HEK293 (cell line): ENCODE measurements at regions not wholly inside any gene's neighbourhood (a gene's known extent, or its start where the extent isn't known, plus 50 kb on each side); places are given as distances from the start of the nearest gene placed in this dataset.

Experiments
- CTCF ChIA-PET: fragments of 350-600 bp; formaldehyde crosslinking; extraction: SDS; loops from one replicate; lab custom pipeline; 2021; ENCODE audit warnings: antibody characterized with exemption; lab: Yijun Ruan, JAX
- POLR2A ChIA-PET: fragments of 300-600 bp; formaldehyde crosslinking; extraction: SDS; loops from one replicate; lab custom pipeline; 2020; ENCODE audit warnings: antibody characterized with exemption, inconsistent platforms; lab: Yijun Ruan, JAX
- H3K27ac ChIP-seq: fragments of 200-500 bp; sonication (Bioruptor generic); 2 replicates; pipeline ENCODE4 v1.5.1; 2014; ENCODE audit warnings: low read depth, low read length, control low read depth, inconsistent platforms; ENCODE audit errors: extremely low read depth
- H3K36me3 ChIP-seq, 2 experiments: fragments of 200-500 bp in 1 of 2; sonication (Bioruptor generic) in 1 of 2; 1 replicate in 1 of 2; 2 replicates in 1 of 2; pipeline ENCODE4 v1.5.1; 2014 to 2017; ENCODE audit warnings: inconsistent platforms in 2 of 2, low read length in 2 of 2; ENCODE audit not compliant: control insufficient read depth in 2 of 2, insufficient read depth in 1 of 2
- H3K4me1 ChIP-seq: fragments of 200-500 bp; sonication (Bioruptor generic); 2 replicates; pipeline ENCODE4 v1.5.1; 2014; ENCODE audit warnings: mild to moderate bottlenecking, low read length, inconsistent platforms; ENCODE audit not compliant: control insufficient read depth, insufficient read depth
- H3K4me3 ChIP-seq: 2 replicates; pipeline ENCODE4 v1.5.1; 2011; ENCODE audit warnings: low read depth, mild to moderate bottlenecking, control low read depth, low read length, moderate library complexity
- H3K9me3 ChIP-seq: fragments of 200-500 bp; sonication (Bioruptor generic); 2 replicates; pipeline ENCODE4 v1.5.1; 2014; ENCODE audit warnings: low read depth, low read length, inconsistent platforms; ENCODE audit not compliant: control insufficient read depth, insufficient read depth
- GLIS1 ChIP-seq: fragments of 450-650 bp; formaldehyde crosslinking; IDR thresholded peaks from 2 replicates; pipeline ENCODE4 v1.5.1; 2016; ENCODE audit warnings: missing biosample characterization, missing genetic modification characterization
- KLF1 ChIP-seq: fragments of 450-650 bp; formaldehyde crosslinking; IDR thresholded peaks from 2 replicates; pipeline ENCODE4 v1.5.1; 2016; ENCODE audit warnings: missing biosample characterization, missing genetic modification characterization
- KLF7 ChIP-seq: fragments of 450-650 bp; formaldehyde crosslinking; IDR thresholded peaks from 2 replicates; pipeline ENCODE4 v1.5.1; 2016; ENCODE audit warnings: missing biosample characterization, missing genetic modification characterization, borderline replicate concordance
- SETDB1 ChIP-seq: IDR thresholded peaks from one replicate; pipeline ENCODE4 v1.6.1; 2017; ENCODE audit warnings: mild to moderate bottlenecking, low read length, moderate library complexity, mixed read lengths; ENCODE audit not compliant: insufficient read length
- ZFP3 ChIP-seq: fragments of 450-650 bp; formaldehyde crosslinking; IDR thresholded peaks from 2 replicates; pipeline ENCODE4 v1.5.1; 2016; ENCODE audit warnings: low read depth, missing biosample characterization, missing genetic modification characterization
- ZNF10 ChIP-seq: fragments of 450-650 bp; formaldehyde crosslinking; IDR thresholded peaks from 2 replicates; pipeline ENCODE4 v1.5.1; 2017; ENCODE audit warnings: missing biosample characterization, missing genetic modification characterization
- ZNF214 ChIP-seq: fragments of 450-650 bp; formaldehyde crosslinking; IDR thresholded peaks from 2 replicates; pipeline ENCODE4 v1.5.1; 2017; ENCODE audit warnings: missing biosample characterization, mild to moderate bottlenecking, missing genetic modification characterization, borderline replicate concordance
- ZNF23 ChIP-seq: fragments of 450-650 bp; formaldehyde crosslinking; IDR thresholded peaks from 2 replicates; pipeline ENCODE4 v1.5.1; 2016; ENCODE audit warnings: missing biosample characterization, missing genetic modification characterization, borderline replicate concordance
- ZNF37A ChIP-seq: fragments of 450-650 bp; IDR thresholded peaks from 2 replicates; pipeline ENCODE4 v1.5.1; 2018; ENCODE audit warnings: missing biosample characterization, missing genetic modification characterization
- ZNF433 ChIP-seq: fragments of 450-650 bp; formaldehyde crosslinking; IDR thresholded peaks from 2 replicates; pipeline ENCODE4 v1.5.1; 2016; ENCODE audit warnings: missing biosample characterization, missing genetic modification characterization, low read depth
- ZNF555 ChIP-seq: fragments of 450-650 bp; formaldehyde crosslinking; conservative IDR thresholded peaks from 2 replicates; pipeline ENCODE4 v1.5.1; 2017; ENCODE audit warnings: missing biosample characterization, mild to moderate bottlenecking, missing genetic modification characterization, inconsistent platforms
- ZNF621 ChIP-seq: fragments of 450-650 bp; formaldehyde crosslinking; IDR thresholded peaks from 2 replicates; pipeline ENCODE4 v1.5.1; 2017; ENCODE audit warnings: missing biosample characterization, missing genetic modification characterization
- ZNF664 ChIP-seq: fragments of 450-650 bp; formaldehyde crosslinking; IDR thresholded peaks from 2 replicates; pipeline ENCODE4 v1.5.1; 2016; ENCODE audit warnings: missing biosample characterization, missing genetic modification characterization
- ZNF837 ChIP-seq: fragments of 450-650 bp; formaldehyde crosslinking; IDR thresholded peaks from 2 replicates; pipeline ENCODE4 v1.5.1; 2016; ENCODE audit warnings: missing biosample characterization, missing genetic modification characterization
- TF ChIP-seq, protein P1 (sequence below): sonication (generic); formaldehyde crosslinking; IDR thresholded peaks from 2 replicates; pipeline ENCODE4 v1.8.1; 2022; ENCODE audit warnings: mild to moderate bottlenecking, moderate library complexity, missing genetic modification reagents
- TF ChIP-seq, protein P2 (sequence below): fragments of 450-650 bp; formaldehyde crosslinking; IDR thresholded peaks from 2 replicates; pipeline ENCODE4 v1.5.1; 2016; ENCODE audit warnings: missing biosample characterization, missing genetic modification characterization
- TF ChIP-seq, protein P3 (sequence below): fragments of 450-650 bp; formaldehyde crosslinking; IDR thresholded peaks from 2 replicates; pipeline ENCODE4 v1.5.1; 2016; ENCODE audit warnings: missing biosample characterization, missing genetic modification characterization
- TF ChIP-seq, protein P4 (sequence below): fragments of 450-650 bp; formaldehyde crosslinking; IDR thresholded peaks from 2 replicates; pipeline ENCODE4 v1.5.1; 2016; ENCODE audit warnings: missing biosample characterization, missing genetic modification characterization

DNA sequence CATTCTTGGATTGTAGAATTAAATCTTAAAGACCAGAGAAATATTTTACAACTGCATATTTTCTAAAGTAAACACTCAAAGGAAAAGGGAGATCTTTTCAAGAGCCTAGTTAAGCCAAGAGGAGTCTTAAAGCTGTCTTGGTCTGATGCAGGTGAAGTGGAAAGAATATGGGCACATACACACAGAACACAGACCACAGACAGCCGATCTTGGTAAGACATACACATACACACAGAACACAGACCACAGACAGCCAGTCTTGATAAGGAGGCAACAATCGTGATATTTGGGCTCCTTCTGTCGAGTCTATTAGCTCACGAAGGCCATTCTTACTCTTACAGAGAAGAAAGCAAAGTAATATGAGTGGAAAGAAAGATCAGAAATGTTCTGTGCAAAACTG is 1153.9 kb upstream of the TMPRSS15 start (continued):
- TF ChIP-seq ZFP3 (tag by site-specific recombination) (no peak), ZNF37A (tag by site-specific recombination) (no peak)

DNA sequence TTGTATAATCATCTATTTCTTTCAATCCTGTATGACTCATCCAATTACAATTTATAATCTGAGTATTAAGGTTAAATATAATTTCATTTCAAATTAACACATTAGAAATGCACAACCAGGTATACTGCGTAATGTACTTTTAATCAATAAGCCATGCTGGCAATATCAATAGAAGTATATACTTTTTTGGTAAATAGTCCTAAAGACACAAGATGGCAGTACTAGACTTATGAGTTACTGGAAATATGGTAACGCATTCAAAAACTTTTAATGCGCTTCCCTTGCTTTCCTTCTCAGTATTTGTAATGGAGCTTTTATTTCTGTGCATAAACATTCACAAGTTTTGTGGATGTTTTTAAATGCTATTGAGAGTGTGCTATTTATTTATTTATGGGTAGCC is 1162.0 kb upstream of the TMPRSS15 start:
- ChIA-PET CTCF (interaction anchor here (0.7 kb wide), 1 partner anchor 551 kb away, joined by 4 read pairs; no protein-coding TSS in a partner anchor), POLR2A (no interaction called here)
- TF ChIP-seq, protein P1, sequence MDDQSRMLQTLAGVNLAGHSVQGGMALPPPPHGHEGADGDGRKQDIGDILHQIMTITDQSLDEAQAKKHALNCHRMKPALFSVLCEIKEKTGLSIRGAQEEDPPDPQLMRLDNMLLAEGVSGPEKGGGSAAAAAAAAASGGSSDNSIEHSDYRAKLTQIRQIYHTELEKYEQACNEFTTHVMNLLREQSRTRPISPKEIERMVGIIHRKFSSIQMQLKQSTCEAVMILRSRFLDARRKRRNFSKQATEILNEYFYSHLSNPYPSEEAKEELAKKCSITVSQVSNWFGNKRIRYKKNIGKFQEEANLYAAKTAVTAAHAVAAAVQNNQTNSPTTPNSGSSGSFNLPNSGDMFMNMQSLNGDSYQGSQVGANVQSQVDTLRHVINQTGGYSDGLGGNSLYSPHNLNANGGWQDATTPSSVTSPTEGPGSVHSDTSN (CRISPR knock-in tag): no peak
- no peak for TF ChIP-seq ZNF433 (tag by site-specific recombination)
- Histone ChIP-seq H3K9me3 (peaks cover 2% of the 10 kb centered on the region), H3K4me3 (no peak overlapping the region), H3K27ac (no peak overlapping the region), H3K4me1 (no peaks in the 10 kb centered on the region), H3K36me3 (no peaks in the 10 kb centered on the region)

DNA sequence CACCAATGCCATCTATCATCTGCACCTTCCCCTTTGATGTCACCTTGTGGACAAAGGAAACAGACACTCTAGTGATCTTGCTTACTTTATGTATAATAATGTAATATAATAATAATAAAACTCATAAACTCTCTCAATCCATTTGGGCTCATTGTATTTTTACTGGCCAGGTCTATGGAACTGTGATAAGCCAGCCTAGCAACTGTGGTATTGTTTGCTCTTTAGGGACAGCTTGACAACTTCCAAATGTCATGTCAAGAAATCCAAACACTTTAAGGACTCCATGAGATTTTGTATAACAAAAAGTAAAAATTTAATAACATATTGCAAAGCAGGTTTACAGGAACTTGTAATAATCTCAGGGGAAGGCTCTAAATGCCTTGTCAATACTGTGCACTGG is 1163.4 kb upstream of the TMPRSS15 start:
- H3K4me1 ChIP-seq: no peaks in the 10 kb centered on the region
- POLR2A ChIA-PET: no interaction called here
- no peak overlapping the region for H3K4me3 ChIP-seq
- no peak overlapping the region for H3K27ac ChIP-seq
- TF ChIP-seq SETDB1: no peak
- TF ChIP-seq ZNF621 (tag by site-specific recombination): no peak
- TF ChIP-seq KLF1 (tag by site-specific recombination): no peak
- no peak for TF ChIP-seq KLF7 (tag by site-specific recombination)
- TF ChIP-seq ZNF555 (tag by site-specific recombination): no peak
- no peak for TF ChIP-seq ZNF664 (tag by site-specific recombination)
- no peak for TF ChIP-seq ZNF214 (tag by site-specific recombination)
- TF ChIP-seq ZNF37A (tag by site-specific recombination): no peak
- TF ChIP-seq ZNF10 (tag by site-specific recombination): no peak
- no peak for TF ChIP-seq GLIS1
- TF ChIP-seq, protein P2, sequence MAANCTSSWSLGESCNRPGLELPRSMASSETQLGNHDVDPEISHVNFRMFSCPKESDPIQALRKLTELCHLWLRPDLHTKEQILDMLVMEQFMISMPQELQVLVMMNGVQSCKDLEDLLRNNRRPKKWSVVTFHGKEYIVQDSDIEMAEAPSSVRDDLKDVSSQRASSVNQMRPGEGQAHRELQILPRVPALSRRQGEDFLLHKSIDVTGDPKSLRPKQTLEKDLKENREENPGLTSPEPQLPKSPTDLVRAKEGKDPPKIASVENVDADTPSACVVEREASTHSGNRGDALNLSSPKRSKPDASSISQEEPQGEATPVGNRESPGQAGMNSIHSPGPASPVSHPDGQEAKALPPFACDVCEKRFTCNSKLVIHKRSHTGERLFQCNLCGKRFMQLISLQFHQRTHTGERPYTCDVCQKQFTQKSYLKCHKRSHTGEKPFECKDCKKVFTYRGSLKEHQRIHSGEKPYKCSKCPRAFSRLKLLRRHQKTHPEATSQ (tag by site-specific recombination): no peak
- TF ChIP-seq ZNF837 (tag by site-specific recombination): no peak
- no peak for TF ChIP-seq ZNF23 (tag by site-specific recombination)
- TF ChIP-seq, protein P3, sequence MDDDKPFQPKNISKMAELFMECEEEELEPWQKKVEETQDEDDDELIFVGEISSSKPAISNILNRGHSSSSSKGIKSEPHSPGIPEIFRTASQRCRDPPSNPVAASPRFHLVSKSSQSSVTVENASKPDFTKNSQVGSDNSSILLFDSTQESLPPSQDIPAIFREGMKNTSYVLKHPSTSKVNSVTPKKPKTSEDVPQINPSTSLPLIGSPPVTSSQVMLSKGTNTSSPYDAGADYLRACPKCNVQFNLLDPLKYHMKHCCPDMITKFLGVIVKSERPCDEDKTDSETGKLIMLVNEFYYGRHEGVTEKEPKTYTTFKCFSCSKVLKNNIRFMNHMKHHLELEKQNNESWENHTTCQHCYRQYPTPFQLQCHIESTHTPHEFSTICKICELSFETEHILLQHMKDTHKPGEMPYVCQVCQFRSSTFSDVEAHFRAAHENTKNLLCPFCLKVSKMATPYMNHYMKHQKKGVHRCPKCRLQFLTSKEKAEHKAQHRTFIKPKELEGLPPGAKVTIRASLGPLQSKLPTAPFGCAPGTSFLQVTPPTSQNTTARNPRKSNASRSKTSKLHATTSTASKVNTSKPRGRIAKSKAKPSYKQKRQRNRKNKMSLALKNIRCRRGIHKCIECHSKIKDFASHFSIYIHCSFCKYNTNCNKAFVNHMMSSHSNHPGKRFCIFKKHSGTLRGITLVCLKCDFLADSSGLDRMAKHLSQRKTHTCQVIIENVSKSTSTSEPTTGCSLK: no peak
- TF ChIP-seq, protein P4, sequence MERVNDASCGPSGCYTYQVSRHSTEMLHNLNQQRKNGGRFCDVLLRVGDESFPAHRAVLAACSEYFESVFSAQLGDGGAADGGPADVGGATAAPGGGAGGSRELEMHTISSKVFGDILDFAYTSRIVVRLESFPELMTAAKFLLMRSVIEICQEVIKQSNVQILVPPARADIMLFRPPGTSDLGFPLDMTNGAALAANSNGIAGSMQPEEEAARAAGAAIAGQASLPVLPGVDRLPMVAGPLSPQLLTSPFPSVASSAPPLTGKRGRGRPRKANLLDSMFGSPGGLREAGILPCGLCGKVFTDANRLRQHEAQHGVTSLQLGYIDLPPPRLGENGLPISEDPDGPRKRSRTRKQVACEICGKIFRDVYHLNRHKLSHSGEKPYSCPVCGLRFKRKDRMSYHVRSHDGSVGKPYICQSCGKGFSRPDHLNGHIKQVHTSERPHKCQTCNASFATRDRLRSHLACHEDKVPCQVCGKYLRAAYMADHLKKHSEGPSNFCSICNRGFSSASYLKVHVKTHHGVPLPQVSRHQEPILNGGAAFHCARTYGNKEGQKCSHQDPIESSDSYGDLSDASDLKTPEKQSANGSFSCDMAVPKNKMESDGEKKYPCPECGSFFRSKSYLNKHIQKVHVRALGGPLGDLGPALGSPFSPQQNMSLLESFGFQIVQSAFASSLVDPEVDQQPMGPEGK: no peak
- CTCF ChIA-PET: no interaction called here
- peaks cover 2% of the 10 kb centered on the region for H3K9me3 ChIP-seq
- H3K36me3 ChIP-seq: no peaks in the 10 kb centered on the region
